BE2C (cell line): ENCODE measurements at regions not wholly inside any gene's neighbourhood (a gene's known extent, or its start where the extent isn't known, plus 50 kb on each side); places are given as distances from the start of the nearest gene placed in this dataset.

Experiments used
- DNase-seq: peaks from one replicate; pipeline ENCODE4 v3.0.0-alpha.2; 2020
- H3K27me3 ChIP-seq: fragments of 250-450 bp; sonication (Bioruptor Pico); 2 replicates; pipeline ENCODE4 v1.5.1; 2020; ENCODE audit warnings: mild to moderate bottlenecking
- H3K36me3 ChIP-seq: fragments of 250-450 bp; sonication (Bioruptor Pico); 2 replicates; pipeline ENCODE4 v1.5.1; 2020; ENCODE audit warnings: mild to moderate bottlenecking
- H3K4me1 ChIP-seq: fragments of 250-450 bp; sonication (Bioruptor Pico); 2 replicates; pipeline ENCODE4 v1.5.1; 2020
- H3K4me3 ChIP-seq: 2 replicates; pipeline ENCODE4 v1.5.1; 2011; ENCODE audit warnings: low read depth, low read length
- H3K9me3 ChIP-seq: fragments of 250-450 bp; sonication (Bioruptor Pico); 2 replicates; pipeline ENCODE4 v1.5.1; 2020
- TF ChIP-seq, protein P1 (sequence below): IDR thresholded peaks from 2 replicates; pipeline ENCODE4 v1.5.1; 2012; ENCODE audit warnings: mild to moderate bottlenecking, low read depth, low read length

DNA sequence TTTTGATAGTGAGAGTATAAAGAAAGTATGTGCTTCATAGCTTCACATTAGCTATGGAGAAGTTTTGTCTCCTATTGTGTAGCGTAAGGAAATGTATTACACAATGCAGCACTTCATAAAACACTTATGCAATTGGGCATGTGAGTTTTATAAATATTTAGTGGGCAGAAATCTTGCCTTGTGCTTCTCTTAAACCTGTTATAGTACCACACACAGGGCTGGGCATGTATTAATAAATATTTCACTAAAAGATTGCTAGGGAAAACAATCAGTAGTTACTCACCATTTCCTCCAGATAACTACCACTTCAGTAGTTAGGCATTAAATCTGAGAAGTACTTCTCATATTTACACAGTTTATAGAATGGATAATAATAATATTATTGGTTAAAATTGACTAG, 1080.8 kb upstream of the PIK3C3 start:
- Histone ChIP-seq H3K27me3 (no peaks in the 10 kb centered on the region), H3K4me1 (no peaks in the 10 kb centered on the region), H3K4me3 (no peak overlapping the region), H3K9me3 (no peaks in the 10 kb centered on the region), H3K36me3 (no peaks in the 10 kb centered on the region)
- no peak for DNase-seq
- TF ChIP-seq, protein P1, sequence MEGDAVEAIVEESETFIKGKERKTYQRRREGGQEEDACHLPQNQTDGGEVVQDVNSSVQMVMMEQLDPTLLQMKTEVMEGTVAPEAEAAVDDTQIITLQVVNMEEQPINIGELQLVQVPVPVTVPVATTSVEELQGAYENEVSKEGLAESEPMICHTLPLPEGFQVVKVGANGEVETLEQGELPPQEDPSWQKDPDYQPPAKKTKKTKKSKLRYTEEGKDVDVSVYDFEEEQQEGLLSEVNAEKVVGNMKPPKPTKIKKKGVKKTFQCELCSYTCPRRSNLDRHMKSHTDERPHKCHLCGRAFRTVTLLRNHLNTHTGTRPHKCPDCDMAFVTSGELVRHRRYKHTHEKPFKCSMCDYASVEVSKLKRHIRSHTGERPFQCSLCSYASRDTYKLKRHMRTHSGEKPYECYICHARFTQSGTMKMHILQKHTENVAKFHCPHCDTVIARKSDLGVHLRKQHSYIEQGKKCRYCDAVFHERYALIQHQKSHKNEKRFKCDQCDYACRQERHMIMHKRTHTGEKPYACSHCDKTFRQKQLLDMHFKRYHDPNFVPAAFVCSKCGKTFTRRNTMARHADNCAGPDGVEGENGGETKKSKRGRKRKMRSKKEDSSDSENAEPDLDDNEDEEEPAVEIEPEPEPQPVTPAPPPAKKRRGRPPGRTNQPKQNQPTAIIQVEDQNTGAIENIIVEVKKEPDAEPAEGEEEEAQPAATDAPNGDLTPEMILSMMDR, result no peak

DNA sequence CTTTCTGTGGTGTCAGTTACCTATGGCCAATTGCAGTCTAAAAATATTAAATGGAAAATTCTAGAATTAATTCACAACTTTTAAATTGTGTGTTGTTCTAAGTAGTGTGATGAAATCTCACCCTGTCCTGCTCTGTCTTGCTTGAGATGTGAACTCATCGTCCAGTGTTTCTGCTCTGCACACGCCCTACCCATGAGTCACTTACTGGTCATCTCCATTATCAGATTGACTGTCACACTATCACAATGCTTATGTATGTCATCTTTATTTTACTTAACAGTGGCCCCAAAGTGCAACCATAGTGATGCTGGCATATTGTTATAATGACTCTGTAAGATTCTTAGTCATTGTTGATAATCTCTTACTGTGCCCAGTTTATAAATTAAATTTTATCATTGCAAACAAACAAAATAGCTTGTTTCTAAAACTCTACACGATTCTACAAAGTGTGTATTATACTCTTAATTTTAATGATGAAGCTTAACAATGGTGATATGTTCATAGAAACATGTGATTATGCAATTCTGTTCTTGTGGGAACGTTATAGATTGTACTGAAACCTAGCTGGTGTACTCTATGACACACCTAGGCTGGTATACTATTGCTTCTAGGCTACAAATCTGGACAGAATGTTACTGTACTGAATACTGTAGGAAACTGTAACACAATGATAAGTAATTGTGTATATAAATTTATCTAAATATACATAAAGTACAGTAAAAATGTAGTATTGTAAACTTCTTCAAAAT, 1086.8 kb upstream of the PIK3C3 start:
- no peaks in the 10 kb centered on the region for H3K36me3 ChIP-seq
- no peaks in the 10 kb centered on the region for H3K27me3 ChIP-seq
- H3K9me3 ChIP-seq, result no peaks in the 10 kb centered on the region
- TF ChIP-seq, protein P1, result no peak
- no peak overlapping the region for H3K4me3 ChIP-seq
- no peaks in the 10 kb centered on the region for H3K4me1 ChIP-seq
- no peak for DNase-seq

DNA sequence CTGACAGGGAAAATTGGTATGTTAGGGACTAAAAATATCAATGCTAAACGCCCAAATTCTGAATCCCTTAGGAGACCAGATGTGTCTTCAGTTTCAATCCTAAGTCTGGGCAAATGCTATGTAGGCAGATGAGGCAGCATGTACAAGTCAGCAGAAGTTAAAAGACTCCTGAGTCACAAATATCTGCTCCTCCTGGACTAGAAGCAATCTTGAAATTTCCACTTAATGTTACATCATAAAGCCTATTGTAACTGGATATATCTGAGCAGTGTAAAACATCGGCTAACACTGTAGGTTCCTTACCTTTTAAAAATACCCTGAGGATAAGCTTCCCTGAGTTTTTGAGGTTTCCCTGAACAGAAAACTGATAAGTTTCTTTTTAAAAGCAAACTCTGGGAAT, 1087.6 kb upstream of the PIK3C3 start:
- H3K27me3 ChIP-seq, result no peaks in the 10 kb centered on the region
- TF ChIP-seq, protein P1, result no peak
- no peak for DNase-seq
- H3K36me3 ChIP-seq, result no peaks in the 10 kb centered on the region
- H3K4me1 ChIP-seq, result no peaks in the 10 kb centered on the region
- H3K9me3 ChIP-seq, result no peaks in the 10 kb centered on the region
- no peak overlapping the region for H3K4me3 ChIP-seq

DNA sequence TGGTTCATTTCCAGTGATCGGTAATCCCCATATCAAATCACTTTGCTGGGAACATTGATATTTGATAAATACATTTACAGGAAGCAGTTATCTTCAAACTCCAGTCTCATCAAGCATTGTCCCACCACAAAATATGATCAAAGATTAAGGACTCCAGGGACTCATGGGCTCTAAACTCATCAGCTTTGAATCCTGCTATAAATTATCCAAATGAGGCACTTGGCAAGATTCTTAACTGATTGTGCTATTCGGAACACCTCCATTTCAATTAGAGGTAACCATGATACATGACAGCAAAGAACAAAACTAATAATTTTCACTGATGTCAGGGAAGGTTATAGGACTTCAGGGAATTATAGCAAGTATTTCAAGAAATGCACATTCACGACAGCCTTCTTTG, 1088.1 kb upstream of the PIK3C3 start:
- Histone ChIP-seq H3K4me1 (no peaks in the 10 kb centered on the region), H3K36me3 (no peaks in the 10 kb centered on the region), H3K27me3 (no peaks in the 10 kb centered on the region), H3K9me3 (no peaks in the 10 kb centered on the region), H3K4me3 (no peak overlapping the region)
- DNase-seq, result no peak
- TF ChIP-seq, protein P1, result no peak

DNA sequence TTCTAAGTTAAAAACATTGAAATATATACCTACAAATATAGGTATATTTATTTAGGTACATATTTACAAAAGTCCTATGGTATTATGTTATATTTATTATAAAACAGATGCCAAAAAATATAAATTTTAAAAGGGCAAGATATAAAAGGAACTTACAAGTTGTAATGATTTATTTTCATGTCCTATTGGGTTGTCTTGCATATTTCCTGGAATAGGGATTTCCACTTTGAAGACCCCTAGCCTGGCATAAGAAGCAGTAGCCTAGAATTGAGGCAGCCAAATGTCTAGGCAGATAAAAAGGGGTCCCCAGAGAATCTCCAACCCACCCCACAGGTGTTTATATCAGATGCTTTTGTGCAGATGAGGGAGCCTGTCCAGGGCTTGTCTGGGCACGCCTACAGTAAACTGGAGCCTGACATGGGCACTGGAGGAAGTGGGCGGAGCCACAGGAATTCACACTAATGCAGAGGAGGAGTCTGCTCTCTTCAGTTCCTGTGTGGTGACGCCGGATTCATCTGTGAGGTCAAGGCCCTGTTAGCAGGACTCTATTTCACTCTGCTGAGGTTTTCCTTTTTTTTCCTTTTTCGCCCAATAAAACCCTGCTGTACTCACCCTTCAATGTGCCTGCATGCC, 1088.9 kb upstream of the PIK3C3 start:
- H3K4me3 ChIP-seq, result no peak overlapping the region
- TF ChIP-seq, protein P1, result no peak
- no peaks in the 10 kb centered on the region for H3K36me3 ChIP-seq
- no peaks in the 10 kb centered on the region for H3K4me1 ChIP-seq
- H3K9me3 ChIP-seq, result no peaks in the 10 kb centered on the region
- DNase-seq, result no peak
- H3K27me3 ChIP-seq, result no peaks in the 10 kb centered on the region

DNA sequence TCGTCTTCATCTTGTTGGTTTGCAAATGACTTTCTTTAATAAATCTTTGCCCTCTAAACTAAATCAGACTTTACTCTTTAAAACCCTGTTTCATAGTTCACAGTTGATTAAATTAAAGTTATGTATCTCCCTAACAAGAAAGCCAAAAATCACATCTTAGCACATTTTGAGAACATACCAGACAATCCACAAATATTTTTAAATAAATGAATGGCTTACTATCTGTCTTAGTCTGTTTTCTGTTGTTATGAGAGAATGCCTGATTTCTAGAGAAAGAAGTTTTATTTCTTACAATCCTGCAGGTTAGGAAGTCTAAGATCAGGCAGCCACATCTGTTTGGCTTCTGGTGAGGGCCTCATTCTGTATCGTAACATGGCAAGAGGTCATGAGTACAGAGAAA, 1090.2 kb upstream of the PIK3C3 start:
- H3K4me3 ChIP-seq, result no peak overlapping the region
- TF ChIP-seq, protein P1, result no peak
- no peaks in the 10 kb centered on the region for H3K27me3 ChIP-seq
- H3K4me1 ChIP-seq, result no peaks in the 10 kb centered on the region
- no peak for DNase-seq
- no peaks in the 10 kb centered on the region for H3K9me3 ChIP-seq
- H3K36me3 ChIP-seq, result no peaks in the 10 kb centered on the region
